ENCODE measurements at regions not wholly inside any gene's neighbourhood (a gene's known extent, or its start where the extent isn't known, plus 50 kb on each side); places are given as distances from the start of the nearest gene placed in this dataset.

DNA sequence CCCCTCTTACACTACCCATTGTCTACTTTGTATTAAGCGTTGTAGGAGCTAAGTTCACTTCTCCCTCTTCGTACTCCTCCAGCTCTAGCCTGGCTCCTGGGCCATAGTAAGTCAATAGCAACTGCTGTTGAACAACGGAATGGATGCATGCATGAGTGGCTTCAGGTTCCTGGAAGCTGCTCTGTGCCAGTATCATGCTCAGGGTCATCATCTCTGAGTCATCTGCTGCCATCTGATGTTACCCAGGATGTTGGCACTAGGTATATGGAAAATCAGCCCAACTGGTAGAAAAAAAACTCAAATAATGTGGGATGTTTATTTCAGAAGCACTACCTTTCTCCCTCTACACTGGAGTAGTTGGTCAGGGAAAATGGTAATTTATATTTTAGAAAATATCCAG, 536.8 kb downstream of the NPIPA7 start:
- Histone ChIP-seq H3K36me3 (ENCODE audit: control insufficient read depth in 2 of 2, insufficient read depth in 1 of 2, low read length in 2 of 2) (no peaks in the 10 kb centered on the region), H3K4me1 (ENCODE audit: control insufficient read depth, insufficient read depth, low read length) (no peaks in the 10 kb centered on the region), H3K9me3 (ENCODE audit: control insufficient read depth, insufficient read depth, low read depth, low read length) (no peaks in the 10 kb centered on the region), H3K27ac (ENCODE audit: extremely low read depth, low read depth, low read length) (no peak overlapping the region), H3K4me3 (ENCODE audit: low read depth, low read length) (no peak overlapping the region)
- no peak for TF ChIP-seq ZNF776 (tag by site-specific recombination; IDR thresholded peaks at IDR 0.05; ENCODE audit: borderline replicate concordance)
- TF ChIP-seq, protein P1, sequence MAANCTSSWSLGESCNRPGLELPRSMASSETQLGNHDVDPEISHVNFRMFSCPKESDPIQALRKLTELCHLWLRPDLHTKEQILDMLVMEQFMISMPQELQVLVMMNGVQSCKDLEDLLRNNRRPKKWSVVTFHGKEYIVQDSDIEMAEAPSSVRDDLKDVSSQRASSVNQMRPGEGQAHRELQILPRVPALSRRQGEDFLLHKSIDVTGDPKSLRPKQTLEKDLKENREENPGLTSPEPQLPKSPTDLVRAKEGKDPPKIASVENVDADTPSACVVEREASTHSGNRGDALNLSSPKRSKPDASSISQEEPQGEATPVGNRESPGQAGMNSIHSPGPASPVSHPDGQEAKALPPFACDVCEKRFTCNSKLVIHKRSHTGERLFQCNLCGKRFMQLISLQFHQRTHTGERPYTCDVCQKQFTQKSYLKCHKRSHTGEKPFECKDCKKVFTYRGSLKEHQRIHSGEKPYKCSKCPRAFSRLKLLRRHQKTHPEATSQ (tag by site-specific recombination; IDR thresholded peaks at IDR 0.05): no peak
- ChIA-PET POLR2A (no interaction called here), CTCF (no interaction called here)

DNA sequence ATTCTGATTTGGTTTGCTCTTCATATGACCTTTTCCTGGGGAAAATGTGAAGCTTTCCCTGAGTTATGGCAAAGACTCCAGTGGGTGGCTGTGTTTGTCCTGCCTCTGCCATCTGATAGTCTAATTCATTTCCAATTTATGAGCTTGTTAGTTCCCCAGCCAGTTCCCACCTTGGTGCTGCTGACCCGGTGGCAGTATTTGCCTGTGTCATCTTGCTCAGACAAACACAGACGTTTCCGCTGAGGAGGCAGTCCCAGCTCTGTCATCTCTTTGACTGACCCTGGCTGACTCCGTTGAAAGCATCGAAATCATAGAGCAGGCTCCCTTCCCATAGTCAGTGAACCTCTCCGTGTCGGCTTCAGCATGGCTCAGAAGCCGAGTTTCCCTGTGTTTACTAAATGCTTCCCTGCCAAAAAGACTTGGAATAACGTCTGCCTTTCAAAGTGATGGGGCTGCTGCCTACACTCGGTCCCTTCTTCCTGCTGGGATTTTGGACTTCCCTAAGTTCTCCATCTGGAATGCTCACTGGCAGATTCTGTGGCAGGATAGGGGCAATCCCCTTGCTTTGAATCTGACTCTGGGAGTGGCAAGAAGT, 538.3 kb downstream of the NPIPA7 start:
- TF ChIP-seq, protein P2, sequence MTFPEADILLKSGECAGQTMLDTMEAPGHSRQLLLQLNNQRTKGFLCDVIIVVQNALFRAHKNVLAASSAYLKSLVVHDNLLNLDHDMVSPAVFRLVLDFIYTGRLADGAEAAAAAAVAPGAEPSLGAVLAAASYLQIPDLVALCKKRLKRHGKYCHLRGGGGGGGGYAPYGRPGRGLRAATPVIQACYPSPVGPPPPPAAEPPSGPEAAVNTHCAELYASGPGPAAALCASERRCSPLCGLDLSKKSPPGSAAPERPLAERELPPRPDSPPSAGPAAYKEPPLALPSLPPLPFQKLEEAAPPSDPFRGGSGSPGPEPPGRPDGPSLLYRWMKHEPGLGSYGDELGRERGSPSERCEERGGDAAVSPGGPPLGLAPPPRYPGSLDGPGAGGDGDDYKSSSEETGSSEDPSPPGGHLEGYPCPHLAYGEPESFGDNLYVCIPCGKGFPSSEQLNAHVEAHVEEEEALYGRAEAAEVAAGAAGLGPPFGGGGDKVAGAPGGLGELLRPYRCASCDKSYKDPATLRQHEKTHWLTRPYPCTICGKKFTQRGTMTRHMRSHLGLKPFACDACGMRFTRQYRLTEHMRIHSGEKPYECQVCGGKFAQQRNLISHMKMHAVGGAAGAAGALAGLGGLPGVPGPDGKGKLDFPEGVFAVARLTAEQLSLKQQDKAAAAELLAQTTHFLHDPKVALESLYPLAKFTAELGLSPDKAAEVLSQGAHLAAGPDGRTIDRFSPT (tag by site-specific recombination; IDR thresholded peaks at IDR 0.05): no peak
- TF ChIP-seq ZNF791 (tag by site-specific recombination; IDR thresholded peaks at IDR 0.05) (no peak), ZNF311 (tag by site-specific recombination; IDR thresholded peaks at IDR 0.05; ENCODE audit: borderline replicate concordance) (no peak), ZNF747 (tag by site-specific recombination; IDR thresholded peaks at IDR 0.05) (no peak), ZSCAN16 (tag by site-specific recombination; IDR thresholded peaks at IDR 0.05) (no peak), ZNF133 (tag by site-specific recombination; IDR thresholded peaks at IDR 0.05) (no peak), ZNF274 (IDR thresholded peaks at IDR 0.05; ENCODE audit: low read length) (no peak), ZNF274 (tag by site-specific recombination; IDR thresholded peaks at IDR 0.05; ENCODE audit: borderline replicate concordance) (no peak), ZSCAN30 (tag by site-specific recombination; IDR thresholded peaks at IDR 0.05) (no peak), ZNF473 (tag by site-specific recombination; IDR thresholded peaks at IDR 0.05) (no peak), ZFHX2 (tag by site-specific recombination; conservative IDR thresholded peaks at IDR 0.05) (no peak), ZNF239 (tag by site-specific recombination; IDR thresholded peaks at IDR 0.05) (no peak), ZNF701 (tag by site-specific recombination; IDR thresholded peaks at IDR 0.05) (no peak), ZFP3 (tag by site-specific recombination; IDR thresholded peaks at IDR 0.05; ENCODE audit: low read depth) (no peak)
- TF ChIP-seq, protein P3, sequence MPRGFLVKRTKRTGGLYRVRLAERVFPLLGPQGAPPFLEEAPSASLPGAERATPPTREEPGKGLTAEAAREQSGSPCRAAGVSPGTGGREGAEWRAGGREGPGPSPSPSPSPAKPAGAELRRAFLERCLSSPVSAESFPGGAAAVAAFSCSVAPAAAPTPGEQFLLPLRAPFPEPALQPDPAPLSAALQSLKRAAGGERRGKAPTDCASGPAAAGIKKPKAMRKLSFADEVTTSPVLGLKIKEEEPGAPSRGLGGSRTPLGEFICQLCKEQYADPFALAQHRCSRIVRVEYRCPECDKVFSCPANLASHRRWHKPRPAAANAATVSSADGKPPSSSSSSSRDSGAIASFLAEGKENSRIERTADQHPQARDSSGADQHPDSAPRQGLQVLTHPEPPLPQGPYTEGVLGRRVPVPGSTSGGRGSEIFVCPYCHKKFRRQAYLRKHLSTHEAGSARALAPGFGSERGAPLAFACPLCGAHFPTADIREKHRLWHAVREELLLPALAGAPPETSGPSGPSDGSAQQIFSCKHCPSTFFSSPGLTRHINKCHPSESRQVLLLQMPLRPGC (tag by site-specific recombination; IDR thresholded peaks at IDR 0.05): no peak
- TF ChIP-seq, protein P4, sequence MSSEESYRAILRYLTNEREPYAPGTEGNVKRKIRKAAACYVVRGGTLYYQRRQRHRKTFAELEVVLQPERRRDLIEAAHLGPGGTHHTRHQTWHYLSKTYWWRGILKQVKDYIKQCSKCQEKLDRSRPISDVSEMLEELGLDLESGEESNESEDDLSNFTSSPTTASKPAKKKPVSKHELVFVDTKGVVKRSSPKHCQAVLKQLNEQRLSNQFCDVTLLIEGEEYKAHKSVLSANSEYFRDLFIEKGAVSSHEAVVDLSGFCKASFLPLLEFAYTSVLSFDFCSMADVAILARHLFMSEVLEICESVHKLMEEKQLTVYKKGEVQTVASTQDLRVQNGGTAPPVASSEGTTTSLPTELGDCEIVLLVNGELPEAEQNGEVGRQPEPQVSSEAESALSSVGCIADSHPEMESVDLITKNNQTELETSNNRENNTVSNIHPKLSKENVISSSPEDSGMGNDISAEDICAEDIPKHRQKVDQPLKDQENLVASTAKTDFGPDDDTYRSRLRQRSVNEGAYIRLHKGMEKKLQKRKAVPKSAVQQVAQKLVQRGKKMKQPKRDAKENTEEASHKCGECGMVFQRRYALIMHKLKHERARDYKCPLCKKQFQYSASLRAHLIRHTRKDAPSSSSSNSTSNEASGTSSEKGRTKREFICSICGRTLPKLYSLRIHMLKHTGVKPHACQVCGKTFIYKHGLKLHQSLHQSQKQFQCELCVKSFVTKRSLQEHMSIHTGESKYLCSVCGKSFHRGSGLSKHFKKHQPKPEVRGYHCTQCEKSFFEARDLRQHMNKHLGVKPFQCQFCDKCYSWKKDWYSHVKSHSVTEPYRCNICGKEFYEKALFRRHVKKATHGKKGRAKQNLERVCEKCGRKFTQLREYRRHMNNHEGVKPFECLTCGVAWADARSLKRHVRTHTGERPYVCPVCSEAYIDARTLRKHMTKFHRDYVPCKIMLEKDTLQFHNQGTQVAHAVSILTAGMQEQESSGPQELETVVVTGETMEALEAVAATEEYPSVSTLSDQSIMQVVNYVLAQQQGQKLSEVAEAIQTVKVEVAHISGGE (tag by site-specific recombination; conservative IDR thresholded peaks at IDR 0.05; ENCODE audit: low read depth): no peak

More for the DNA sequence above, 538.3 kb downstream of the NPIPA7 start:
- ChIA-PET CTCF (no interaction called here), POLR2A (no interaction called here)
- H3K4me3 ChIP-seq (ENCODE audit: low read depth, low read length): no peak overlapping the region
- no peaks in the 10 kb centered on the region for H3K36me3 ChIP-seq (ENCODE audit: control insufficient read depth in 2 of 2, insufficient read depth in 1 of 2, low read length in 2 of 2)
- H3K9me3 ChIP-seq (ENCODE audit: control insufficient read depth, insufficient read depth, low read depth, low read length): no peaks in the 10 kb centered on the region
- H3K4me1 ChIP-seq (ENCODE audit: control insufficient read depth, insufficient read depth, low read length): no peaks in the 10 kb centered on the region
- H3K27ac ChIP-seq (ENCODE audit: extremely low read depth, low read depth, low read length): no peak overlapping the region

All from HEK293 (cell line).